AG04449 (cell line): ENCODE measurements at regions not wholly inside any gene's neighbourhood (a gene's known extent, or its start where the extent isn't known, plus 50 kb on each side); places are given as distances from the start of the nearest gene placed in this dataset.

Experiments
- CTCF ChIA-PET: fragments of 350-600 bp; formaldehyde crosslinking; extraction: SDS; loops from one replicate; lab custom pipeline; 2021; ENCODE audit warnings: antibody characterized with exemption; lab: Yijun Ruan, JAX
- POLR2A ChIA-PET: fragments of 400-600, 350-600 bp; formaldehyde crosslinking; extraction: SDS; loops from one replicate; lab custom pipeline; 2020; ENCODE audit warnings: antibody characterized with exemption, inconsistent platforms; lab: Yijun Ruan, JAX
- DNase-seq: peaks from one replicate; pipeline ENCODE4 v3.0.0-alpha.2; 2010; ENCODE audit warnings: low read depth, low spot score
- H3K4me3 ChIP-seq: 2 replicates; pipeline ENCODE4 v1.5.1; 2011; ENCODE audit warnings: low read depth, mild to moderate bottlenecking, control low read depth, low read length
- CTCF ChIP-seq: IDR thresholded peaks from one replicate; pipeline ENCODE4 v1.5.1; 2011; ENCODE audit warnings: mild to moderate bottlenecking, moderate library complexity, low read length, control low read depth, inconsistent platforms; ENCODE audit not compliant: insufficient read depth; ENCODE audit errors: missing control alignments

- no peak for DNase-seq
- ChIA-PET CTCF (interaction anchor here (0.8 to 1.4 kb wide), 3 partner anchors 132 to 450 kb away, joined by 3 to 4 read pairs (median 3); no protein-coding TSS in a partner anchor), POLR2A (interaction anchor here (0.6 to 1.0 kb wide), 3 partner anchors 66 to 446 kb away, joined by 3 to 4 read pairs (median 3); no protein-coding TSS in a partner anchor)
- H3K4me3 ChIP-seq: no peak overlapping the region
- no peak for TF ChIP-seq CTCF
Observed at GRCh38 chr14:71588576-71589215, 343.5 kb upstream of the RGS6 start.

DNA sequence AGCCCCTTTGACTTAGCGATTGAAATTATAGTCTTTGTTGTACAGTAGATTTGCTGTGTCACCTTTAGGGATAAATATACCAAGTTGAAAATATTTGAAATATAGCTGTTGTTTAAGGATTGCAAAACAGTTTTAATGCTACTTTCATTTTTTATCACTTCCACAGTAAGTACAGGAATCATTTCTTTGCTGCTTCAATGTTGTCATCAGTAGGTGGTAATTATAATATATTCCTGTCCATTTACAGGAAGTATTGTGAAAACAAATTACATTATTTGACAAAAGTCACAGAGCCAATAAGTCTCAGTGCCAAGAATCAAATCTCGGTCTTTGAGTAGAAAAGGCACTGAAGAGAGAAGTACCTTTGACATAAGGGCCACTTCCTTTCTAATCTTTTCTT lies 342.6 kb upstream of the RGS6 start:
- ChIA-PET POLR2A (interaction anchor here (0.6 kb wide), 1 partner anchor 65 kb away, joined by 3 read pairs; no protein-coding TSS in a partner anchor), CTCF (interaction anchor here (0.8 to 1.3 kb wide), 3 partner anchors 131 to 268 kb away, joined by 3 to 5 read pairs (median 3); no protein-coding TSS in a partner anchor)
- no peak for TF ChIP-seq CTCF
- no peak for DNase-seq
- H3K4me3 ChIP-seq: no peak overlapping the region

- DNase-seq: no peak
- no peak overlapping the region; the same call in 1 of the 2 replicates for H3K4me3 ChIP-seq
- ChIA-PET POLR2A (no interaction called here), CTCF (interaction anchor here (0.6 to 1.3 kb wide), 3 partner anchors 101 to 269 kb away, joined by 3 to 5 read pairs (median 3); no protein-coding TSS in a partner anchor)
- TF ChIP-seq CTCF: no peak
Observed at GRCh38 chr14:71590131-71590530, 342.1 kb upstream of the RGS6 start.

DNA sequence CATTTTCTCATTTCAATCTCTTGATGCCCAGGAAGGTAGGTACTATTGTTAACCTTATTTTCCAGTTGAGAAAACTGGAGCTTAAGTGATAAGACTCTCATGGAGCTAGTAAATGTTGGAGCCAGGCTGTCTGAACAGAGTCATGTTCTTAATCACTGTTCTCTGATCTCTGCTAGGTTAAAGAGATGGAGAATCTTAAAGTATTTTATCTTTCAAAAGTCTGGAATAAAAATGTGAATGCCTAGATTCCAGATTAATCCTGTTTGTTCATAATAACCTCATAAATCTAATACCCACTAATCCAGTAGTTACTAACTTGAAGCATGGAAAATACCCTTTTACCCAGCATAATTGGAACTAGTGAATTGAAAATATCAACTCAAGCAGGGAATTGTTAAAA lies 341.0 kb upstream of the RGS6 start:
- DNase-seq: no peak
- ChIA-PET POLR2A (interaction anchor here (0.6 to 1.4 kb wide), 4 partner anchors 9 to 270 kb away, joined by 3 to 6 read pairs (median 4); no protein-coding TSS in a partner anchor), CTCF (interaction anchor here (1.4 kb wide), 1 partner anchor 129 kb away, joined by 3 read pairs; no protein-coding TSS in a partner anchor)
- TF ChIP-seq CTCF: no peak
- no peak overlapping the region for H3K4me3 ChIP-seq

- ChIA-PET POLR2A (interaction anchor here (0.6 to 1.4 kb wide), 4 partner anchors 10 to 270 kb away, joined by 3 to 6 read pairs (median 4); no protein-coding TSS in a partner anchor), CTCF (interaction anchor here (1.2 to 1.4 kb wide), 2 partner anchors 9 to 128 kb away, joined by 3 read pairs; no protein-coding TSS in a partner anchor)
- TF ChIP-seq CTCF: no peak
- DNase-seq: peak; percentile 62
- no peak overlapping the region for H3K4me3 ChIP-seq
Observed at GRCh38 chr14:71591929-71592328, 340.3 kb upstream of the RGS6 start.

- no peak for TF ChIP-seq CTCF
- CTCF ChIA-PET: interaction anchor here (1.2 kb wide), 1 partner anchor 10 kb away, joined by 3 read pairs; no protein-coding TSS in a partner anchor
- POLR2A ChIA-PET: interaction anchor here (1.0 to 1.4 kb wide), 2 partner anchors 10 to 271 kb away, joined by 3 to 6 read pairs; no protein-coding TSS in a partner anchor
Observed at GRCh38 chr14:71592361-71592760, 339.9 kb upstream of the RGS6 start.

More at GRCh38 chr14:71592361-71592760, 339.9 kb upstream of the RGS6 start:
- DNase-seq: no peak
- no peak overlapping the region for H3K4me3 ChIP-seq
